ENCODE measurements at regions not wholly inside any gene's neighbourhood (a gene's known extent, or its start where the extent isn't known, plus 50 kb on each side); places are given as distances from the start of the nearest gene placed in this dataset.

GRCh38 chr16:26665166-26665939, 401.4 kb upstream of the C16orf82 start:
- H3K9me3 ChIP-seq (ENCODE audit: control insufficient read depth, low read depth, low read length): no peaks in the 10 kb centered on the region
- peaks cover 11% of the 10 kb centered on the region for H3K4me1 ChIP-seq (ENCODE audit: control insufficient read depth, low read depth, low read length)
- no peak overlapping the region for H3K27ac ChIP-seq (ENCODE audit: low read length)
- H3K4me3 ChIP-seq (ENCODE audit: low read length): no peak overlapping the region
- peaks cover 6% of the 10 kb centered on the region for H3K27me3 ChIP-seq (ENCODE audit: control insufficient read depth, insufficient read depth, low read length)
- no peak overlapping the region for H3K9ac ChIP-seq (ENCODE audit: low read length)
- H3K36me3 ChIP-seq (ENCODE audit: control insufficient read depth, low read depth, low read length): no peaks in the 10 kb centered on the region

- peaks cover 6% of the 10 kb centered on the region for H3K27me3 ChIP-seq (ENCODE audit: control insufficient read depth, insufficient read depth, low read length)
- H3K27ac ChIP-seq (ENCODE audit: low read length): no peak overlapping the region
- no peak overlapping the region for H3K9ac ChIP-seq (ENCODE audit: low read length)
- no peaks in the 10 kb centered on the region for H3K36me3 ChIP-seq (ENCODE audit: control insufficient read depth, low read depth, low read length)
- no peaks in the 10 kb centered on the region for H3K9me3 ChIP-seq (ENCODE audit: control insufficient read depth, low read depth, low read length)
- peaks cover 11% of the 10 kb centered on the region for H3K4me1 ChIP-seq (ENCODE audit: control insufficient read depth, low read depth, low read length)
- no peak overlapping the region for H3K4me3 ChIP-seq (ENCODE audit: low read length)
These were observed 400.2 kb upstream of the C16orf82 start for GRCh38 chr16:26666486-26666885.

- H3K27me3 ChIP-seq (ENCODE audit: control insufficient read depth, insufficient read depth, low read length): peaks cover 6% of the 10 kb centered on the region
- H3K9ac ChIP-seq (ENCODE audit: low read length): no peak overlapping the region
- peaks cover 11% of the 10 kb centered on the region for H3K4me1 ChIP-seq (ENCODE audit: control insufficient read depth, low read depth, low read length)
- peak overlapping the region; percentile 18 for H3K4me3 ChIP-seq (ENCODE audit: low read length)
- H3K36me3 ChIP-seq (ENCODE audit: control insufficient read depth, low read depth, low read length): no peaks in the 10 kb centered on the region
- H3K27ac ChIP-seq (ENCODE audit: low read length): no peak overlapping the region
- no peaks in the 10 kb centered on the region for H3K9me3 ChIP-seq (ENCODE audit: control insufficient read depth, low read depth, low read length)
These were observed 399.4 kb upstream of the C16orf82 start for GRCh38 chr16:26667307-26667706.

GRCh38 chr16:26668026-26668425, 398.7 kb upstream of the C16orf82 start:
- no peak overlapping the region for H3K9ac ChIP-seq (ENCODE audit: low read length)
- no peak overlapping the region for H3K4me3 ChIP-seq (ENCODE audit: low read length)
- no peak overlapping the region for H3K27ac ChIP-seq (ENCODE audit: low read length)
- peaks cover 6% of the 10 kb centered on the region for H3K27me3 ChIP-seq (ENCODE audit: control insufficient read depth, insufficient read depth, low read length)
- peaks cover 11% of the 10 kb centered on the region for H3K4me1 ChIP-seq (ENCODE audit: control insufficient read depth, low read depth, low read length)
- no peaks in the 10 kb centered on the region for H3K36me3 ChIP-seq (ENCODE audit: control insufficient read depth, low read depth, low read length)
- no peaks in the 10 kb centered on the region for H3K9me3 ChIP-seq (ENCODE audit: control insufficient read depth, low read depth, low read length)

- Histone ChIP-seq H3K27ac (ENCODE audit: low read length) (no peak overlapping the region), H3K4me1 (ENCODE audit: control insufficient read depth, low read depth, low read length) (peaks cover 5% of the 10 kb centered on the region)
These were observed 394.5 kb upstream of the C16orf82 start for GRCh38 chr16:26672206-26672605.

GRCh38 chr16:26673011-26673410, 393.7 kb upstream of the C16orf82 start:
- Histone ChIP-seq H3K27ac (ENCODE audit: low read length) (no peak overlapping the region), H3K4me3 (ENCODE audit: low read length) (no peak overlapping the region), H3K36me3 (ENCODE audit: control insufficient read depth, low read depth, low read length) (no peaks in the 10 kb centered on the region), H3K27me3 (ENCODE audit: control insufficient read depth, insufficient read depth, low read length) (peaks cover 2% of the 10 kb centered on the region), H3K9me3 (ENCODE audit: control insufficient read depth, low read depth, low read length) (no peaks in the 10 kb centered on the region), H3K4me1 (ENCODE audit: control insufficient read depth, low read depth, low read length) (no peaks in the 10 kb centered on the region), H3K9ac (ENCODE audit: low read length) (no peak overlapping the region)

More at GRCh38 chr16:26672206-26672605, 394.5 kb upstream of the C16orf82 start:
- no peaks in the 10 kb centered on the region for H3K36me3 ChIP-seq (ENCODE audit: control insufficient read depth, low read depth, low read length)
- H3K9me3 ChIP-seq (ENCODE audit: control insufficient read depth, low read depth, low read length): no peaks in the 10 kb centered on the region
- peaks cover 6% of the 10 kb centered on the region for H3K27me3 ChIP-seq (ENCODE audit: control insufficient read depth, insufficient read depth, low read length)
- H3K9ac ChIP-seq (ENCODE audit: low read length): no peak overlapping the region
- no peak overlapping the region for H3K4me3 ChIP-seq (ENCODE audit: low read length)

GRCh38 chr16:26680671-26681070, 386.1 kb upstream of the C16orf82 start:
- H3K4me3 ChIP-seq (ENCODE audit: low read length): no peak overlapping the region
- no peaks in the 10 kb centered on the region for H3K36me3 ChIP-seq (ENCODE audit: control insufficient read depth, low read depth, low read length)
- H3K27ac ChIP-seq (ENCODE audit: low read length): no peak overlapping the region
- H3K27me3 ChIP-seq (ENCODE audit: control insufficient read depth, insufficient read depth, low read length): no peaks in the 10 kb centered on the region
- H3K9ac ChIP-seq (ENCODE audit: low read length): no peak overlapping the region
- H3K9me3 ChIP-seq (ENCODE audit: control insufficient read depth, low read depth, low read length): no peaks in the 10 kb centered on the region
- no peaks in the 10 kb centered on the region for H3K4me1 ChIP-seq (ENCODE audit: control insufficient read depth, low read depth, low read length)

GRCh38 chr16:26688105-26688504, 378.6 kb upstream of the C16orf82 start:
- no peaks in the 10 kb centered on the region for H3K36me3 ChIP-seq (ENCODE audit: control insufficient read depth, low read depth, low read length)
- H3K4me3 ChIP-seq (ENCODE audit: low read length): no peak overlapping the region
- no peak overlapping the region for H3K9ac ChIP-seq (ENCODE audit: low read length)
- H3K27me3 ChIP-seq (ENCODE audit: control insufficient read depth, insufficient read depth, low read length): no peaks in the 10 kb centered on the region
- peaks cover 5% of the 10 kb centered on the region for H3K4me1 ChIP-seq (ENCODE audit: control insufficient read depth, low read depth, low read length)
- H3K9me3 ChIP-seq (ENCODE audit: control insufficient read depth, low read depth, low read length): no peaks in the 10 kb centered on the region
- H3K27ac ChIP-seq (ENCODE audit: low read length): no peak overlapping the region

- no peak overlapping the region for H3K27ac ChIP-seq (ENCODE audit: low read length)
- H3K36me3 ChIP-seq (ENCODE audit: control insufficient read depth, low read depth, low read length): no peaks in the 10 kb centered on the region
- no peaks in the 10 kb centered on the region for H3K9me3 ChIP-seq (ENCODE audit: control insufficient read depth, low read depth, low read length)
- H3K9ac ChIP-seq (ENCODE audit: low read length): no peak overlapping the region
- H3K27me3 ChIP-seq (ENCODE audit: control insufficient read depth, insufficient read depth, low read length): no peaks in the 10 kb centered on the region
- H3K4me1 ChIP-seq (ENCODE audit: control insufficient read depth, low read depth, low read length): peaks cover 5% of the 10 kb centered on the region
- H3K4me3 ChIP-seq (ENCODE audit: low read length): no peak overlapping the region
These were observed 378.0 kb upstream of the C16orf82 start for GRCh38 chr16:26688699-26689098.

GRCh38 chr16:26692658-26693057, 374.1 kb upstream of the C16orf82 start:
- Histone ChIP-seq H3K36me3 (ENCODE audit: control insufficient read depth, low read depth, low read length) (no peaks in the 10 kb centered on the region), H3K27ac (ENCODE audit: low read length) (no peak overlapping the region), H3K27me3 (ENCODE audit: control insufficient read depth, insufficient read depth, low read length) (no peaks in the 10 kb centered on the region), H3K4me3 (ENCODE audit: low read length) (no peak overlapping the region), H3K4me1 (ENCODE audit: control insufficient read depth, low read depth, low read length) (peaks cover 3% of the 10 kb centered on the region), H3K9me3 (ENCODE audit: control insufficient read depth, low read depth, low read length) (no peaks in the 10 kb centered on the region), H3K9ac (ENCODE audit: low read length) (no peak overlapping the region)

GRCh38 chr16:26697807-26698206, 368.9 kb upstream of the C16orf82 start:
- Histone ChIP-seq H3K9me3 (ENCODE audit: control insufficient read depth, low read depth, low read length) (no peaks in the 10 kb centered on the region), H3K36me3 (ENCODE audit: control insufficient read depth, low read depth, low read length) (no peaks in the 10 kb centered on the region), H3K27me3 (ENCODE audit: control insufficient read depth, insufficient read depth, low read length) (no peaks in the 10 kb centered on the region), H3K4me3 (ENCODE audit: low read length) (no peak overlapping the region), H3K27ac (ENCODE audit: low read length) (no peak overlapping the region), H3K4me1 (ENCODE audit: control insufficient read depth, low read depth, low read length) (no peaks in the 10 kb centered on the region), H3K9ac (ENCODE audit: low read length) (no peak overlapping the region)

- no peak overlapping the region for H3K4me3 ChIP-seq (ENCODE audit: low read length)
- H3K27ac ChIP-seq (ENCODE audit: low read length): no peak overlapping the region
- no peaks in the 10 kb centered on the region for H3K36me3 ChIP-seq (ENCODE audit: control insufficient read depth, low read depth, low read length)
- H3K4me1 ChIP-seq (ENCODE audit: control insufficient read depth, low read depth, low read length): no peaks in the 10 kb centered on the region
- no peaks in the 10 kb centered on the region for H3K27me3 ChIP-seq (ENCODE audit: control insufficient read depth, insufficient read depth, low read length)
- no peak overlapping the region for H3K9ac ChIP-seq (ENCODE audit: low read length)
- no peaks in the 10 kb centered on the region for H3K9me3 ChIP-seq (ENCODE audit: control insufficient read depth, low read depth, low read length)
These were observed 366.5 kb upstream of the C16orf82 start for GRCh38 chr16:26700250-26700649.
